Smooth muscle cell (in vitro differentiated cells): ENCODE measurements at regions not wholly inside any gene's neighbourhood (a gene's known extent, or its start where the extent isn't known, plus 50 kb on each side); places are given as distances from the start of the nearest gene placed in this dataset.
"Not testable (repeated sequence)": the region's sequence is repeated elsewhere in the genome, so short reads cannot be mapped to it uniquely, and the experiment has no call there.

Experiments used
- DNase-seq: peaks from one replicate; lab custom pipeline; 2025; ENCODE audit not compliant: unreplicated experiment; lab: John Stamatoyannopoulos, UW
- H2AFZ ChIP-seq: fragments of 200-600 bp; sonication (generic); 2 replicates; pipeline ENCODE4 v1.6.0; 2016; ENCODE audit warnings: antibody characterized with exemption, low read depth, mild to moderate bottlenecking
- H3F3A ChIP-seq: fragments of 200-600 bp; sonication (generic); 2 replicates; pipeline ENCODE4 v1.6.0; 2017; ENCODE audit warnings: antibody characterized with exemption, low read depth
- H3K27ac ChIP-seq: fragments of 200-600 bp; sonication (generic); 2 replicates; pipeline ENCODE4 v1.5.1; 2016; ENCODE audit warnings: low read depth, mild to moderate bottlenecking
- H3K27me3 ChIP-seq: fragments of 200-600 bp; sonication (generic); 2 replicates; pipeline ENCODE4 v1.6.1; 2016; ENCODE audit warnings: low read depth, mild to moderate bottlenecking
- H3K36me3 ChIP-seq: fragments of 200-600 bp; sonication (generic); 2 replicates; pipeline ENCODE4 v1.5.1; 2016; ENCODE audit warnings: low read depth
- H3K4me1 ChIP-seq: fragments of 200-600 bp; sonication (generic); 2 replicates; pipeline ENCODE4 v1.5.1; 2016; ENCODE audit warnings: low read depth
- H3K4me2 ChIP-seq: fragments of 200-600 bp; sonication (generic); 2 replicates; pipeline ENCODE4 v1.6.0; 2016; ENCODE audit warnings: mild to moderate bottlenecking
- H3K4me3 ChIP-seq: fragments of 200-600 bp; sonication (generic); 2 replicates; pipeline ENCODE4 v1.5.1; 2016; ENCODE audit warnings: mild to moderate bottlenecking
- H3K79me2 ChIP-seq: fragments of 200-600 bp; sonication (generic); 2 replicates; pipeline ENCODE4 v1.6.0; 2016; ENCODE audit warnings: low read depth, mild to moderate bottlenecking
- H3K9ac ChIP-seq: fragments of 200-600 bp; sonication (generic); 2 replicates; pipeline ENCODE4 v1.6.0; 2016; ENCODE audit warnings: low read depth
- H3K9me3 ChIP-seq: fragments of 200-600 bp; sonication (generic); replicated peaks from 2 replicates; pipeline ENCODE4 v1.5.1; 2016; ENCODE audit warnings: low read depth
- H4K20me1 ChIP-seq: fragments of 200-600 bp; sonication (generic); 2 replicates; pipeline ENCODE4 v1.6.0; 2016; ENCODE audit warnings: low read depth
- WGBS: methylation state at CpG from one replicate; pipeline ENCODE4 v1.1.7; 2016; ENCODE audit warnings: low lambda C conversion rate; 5-methylcytosine and 5-hydroxymethylcytosine counted together
- TF ChIP-seq, protein P1 (sequence below): fragments of 200-600 bp; sonication (generic); IDR thresholded peaks from 2 replicates; pipeline ENCODE4 v1.5.1; 2017; ENCODE audit warnings: borderline replicate concordance, mild to moderate bottlenecking, antibody characterized with exemption; ENCODE audit not compliant: insufficient read depth, poor library complexity, severe bottlenecking

DNA sequence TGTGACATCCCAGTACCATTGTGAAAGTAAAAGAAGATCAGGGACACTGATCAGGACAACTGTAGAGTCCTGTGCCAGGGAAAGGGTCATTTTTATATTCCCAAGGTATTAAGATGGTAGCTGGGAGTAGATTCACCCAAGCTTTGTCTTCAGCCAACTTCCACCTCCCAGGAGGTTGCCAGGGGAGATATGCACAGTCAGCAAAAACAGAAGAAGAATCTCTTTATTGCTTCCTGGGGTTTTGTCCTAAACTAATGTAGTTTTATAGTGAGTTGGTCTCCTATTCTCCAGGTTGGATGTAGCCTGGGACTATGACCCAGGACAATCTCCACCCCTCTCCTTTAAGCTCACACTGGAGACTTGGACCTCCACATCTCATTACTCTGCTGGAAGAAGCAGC is 139.2 kb downstream of the RAMP3 start:
- no peak overlapping the region for H2AFZ ChIP-seq
- H3K9ac ChIP-seq: no peak overlapping the region
- H3K9me3 ChIP-seq: no peaks in the 10 kb centered on the region
- TF ChIP-seq, protein P1, sequence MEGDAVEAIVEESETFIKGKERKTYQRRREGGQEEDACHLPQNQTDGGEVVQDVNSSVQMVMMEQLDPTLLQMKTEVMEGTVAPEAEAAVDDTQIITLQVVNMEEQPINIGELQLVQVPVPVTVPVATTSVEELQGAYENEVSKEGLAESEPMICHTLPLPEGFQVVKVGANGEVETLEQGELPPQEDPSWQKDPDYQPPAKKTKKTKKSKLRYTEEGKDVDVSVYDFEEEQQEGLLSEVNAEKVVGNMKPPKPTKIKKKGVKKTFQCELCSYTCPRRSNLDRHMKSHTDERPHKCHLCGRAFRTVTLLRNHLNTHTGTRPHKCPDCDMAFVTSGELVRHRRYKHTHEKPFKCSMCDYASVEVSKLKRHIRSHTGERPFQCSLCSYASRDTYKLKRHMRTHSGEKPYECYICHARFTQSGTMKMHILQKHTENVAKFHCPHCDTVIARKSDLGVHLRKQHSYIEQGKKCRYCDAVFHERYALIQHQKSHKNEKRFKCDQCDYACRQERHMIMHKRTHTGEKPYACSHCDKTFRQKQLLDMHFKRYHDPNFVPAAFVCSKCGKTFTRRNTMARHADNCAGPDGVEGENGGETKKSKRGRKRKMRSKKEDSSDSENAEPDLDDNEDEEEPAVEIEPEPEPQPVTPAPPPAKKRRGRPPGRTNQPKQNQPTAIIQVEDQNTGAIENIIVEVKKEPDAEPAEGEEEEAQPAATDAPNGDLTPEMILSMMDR: no peak
- H4K20me1 ChIP-seq: no peaks in the 10 kb centered on the region
- H3K36me3 ChIP-seq: no peaks in the 10 kb centered on the region
- DNase-seq: no peak
- H3K4me1 ChIP-seq: no peaks in the 10 kb centered on the region
- H3F3A ChIP-seq: no peaks in the 10 kb centered on the region
- H3K27ac ChIP-seq: no peak overlapping the region
- H3K4me3 ChIP-seq: no peak overlapping the region
- no peak overlapping the region for H3K4me2 ChIP-seq
- no peaks in the 10 kb centered on the region for H3K27me3 ChIP-seq
- no peaks in the 10 kb centered on the region for H3K79me2 ChIP-seq

- H3K27me3 ChIP-seq: no peaks in the 10 kb centered on the region
- 73% methylated on average over 3 of the region's 3 CpGs for WGBS
- no peaks in the 10 kb centered on the region for H3K36me3 ChIP-seq
- no peak overlapping the region for H3K4me2 ChIP-seq
- H4K20me1 ChIP-seq: no peaks in the 10 kb centered on the region
- H2AFZ ChIP-seq: no peak overlapping the region
- no peak overlapping the region for H3K9ac ChIP-seq
- no peaks in the 10 kb centered on the region for H3F3A ChIP-seq
- H3K4me3 ChIP-seq: no peak overlapping the region
- H3K9me3 ChIP-seq: no peaks in the 10 kb centered on the region
- H3K27ac ChIP-seq: no peak overlapping the region
- no peaks in the 10 kb centered on the region for H3K79me2 ChIP-seq
- no peak for DNase-seq
- TF ChIP-seq, protein P1: no peak
- no peaks in the 10 kb centered on the region for H3K4me1 ChIP-seq
Observed at GRCh38 chr7:45306752-45307305, 149.2 kb downstream of the RAMP3 start.

- no peaks in the 10 kb centered on the region for H3K4me1 ChIP-seq
- H3K9ac ChIP-seq: no peak overlapping the region
- H3F3A ChIP-seq: no peaks in the 10 kb centered on the region
- no peaks in the 10 kb centered on the region for H3K79me2 ChIP-seq
- no peaks in the 10 kb centered on the region for H4K20me1 ChIP-seq
- no peak overlapping the region for H3K27ac ChIP-seq
- no peak for DNase-seq
- H2AFZ ChIP-seq: no peak overlapping the region
- TF ChIP-seq, protein P1: no peak
- no peaks in the 10 kb centered on the region for H3K9me3 ChIP-seq
- H3K4me2 ChIP-seq: no peak overlapping the region
- H3K4me3 ChIP-seq: no peak overlapping the region
- 83% methylated on average over 5 of the region's 5 CpGs for WGBS
- no peaks in the 10 kb centered on the region for H3K27me3 ChIP-seq
- H3K36me3 ChIP-seq: no peaks in the 10 kb centered on the region
Observed at GRCh38 chr7:45311597-45311996, 154.0 kb downstream of the RAMP3 start.

- DNase-seq, H3K4me2 ChIP-seq, H2AFZ ChIP-seq, H3K4me3 ChIP-seq, H3K4me1 ChIP-seq, H3K27me3 ChIP-seq, H3K27ac ChIP-seq, H3K9me3 ChIP-seq, H3F3A ChIP-seq, H3K79me2 ChIP-seq, H3K9ac ChIP-seq, H3K36me3 ChIP-seq, H4K20me1 ChIP-seq: not testable (repeated sequence)
- 91% methylated on average over 7 of the region's 7 CpGs for WGBS
Observed at GRCh38 chr7:45315512-45315911, 157.9 kb downstream of the RAMP3 start.
